ENCODE measurements at regions not wholly inside any gene's neighbourhood (a gene's known extent, or its start where the extent isn't known, plus 50 kb on each side); places are given as distances from the start of the nearest gene placed in this dataset.

DNA sequence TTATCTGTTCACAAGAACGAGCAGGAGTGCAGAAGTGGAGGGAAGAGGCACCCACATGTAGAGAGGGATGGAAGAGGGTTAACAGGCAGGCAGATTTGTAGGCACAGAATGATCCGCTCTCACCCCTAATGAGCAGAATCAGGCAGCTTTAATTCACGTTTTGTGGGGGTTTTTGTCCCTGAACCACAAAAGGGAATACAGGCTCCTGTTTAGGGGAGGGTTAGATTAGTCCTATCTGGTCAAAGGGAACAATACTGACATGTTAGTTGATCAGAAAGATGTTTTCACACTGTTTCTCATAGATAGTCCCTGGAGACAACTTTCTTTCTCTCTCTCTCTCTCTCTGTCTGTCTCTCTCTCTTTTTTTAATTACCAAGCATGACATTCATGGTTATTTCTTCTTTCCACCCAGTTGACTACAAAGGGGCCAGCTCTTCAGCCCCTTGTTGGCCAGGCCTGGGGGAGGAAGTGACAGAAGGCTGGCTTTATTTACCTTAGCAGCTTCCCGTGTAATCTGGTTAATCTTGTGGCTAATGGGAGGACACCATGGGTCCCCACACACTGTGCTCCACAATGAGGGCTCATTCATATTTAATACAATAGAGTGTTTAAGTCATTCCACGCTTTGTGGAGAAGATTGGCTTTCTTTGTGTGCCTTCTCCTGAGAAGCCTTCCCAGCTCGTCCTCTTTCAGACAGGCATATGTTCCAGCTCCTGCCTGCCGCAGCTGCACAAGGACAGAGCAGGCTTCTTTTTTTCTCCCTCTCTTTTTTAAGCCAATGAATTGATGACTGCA lies 958.8 kb downstream of the TFAP2A start:
- WGBS (ENCODE audit: insufficient coverage), result 29% methylated on average over 7 of the region's 7 CpGs
- Mint-ChIP-seq H3K27me3 (ENCODE audit: low read depth in 2 of 2) (no peaks in the 10 kb centered on the region), H3K4me1 (no peaks in the 10 kb centered on the region), H3K4me3 (no peak overlapping the region), H3K9me3 (peaks cover 2 to 3% of the 10 kb centered on the region in 2 donors), H3K36me3 (no peaks in the 10 kb centered on the region), H3K27ac (no peak overlapping the region)
- peaks cover under 1% of the 10 kb centered on the region for H3K9me3 ChIP-seq (ENCODE audit: control insufficient read depth, insufficient read depth, low read length)
- DNase-seq, result no peak
- no peak for ATAC-seq
- TF ChIP-seq, protein P1, sequence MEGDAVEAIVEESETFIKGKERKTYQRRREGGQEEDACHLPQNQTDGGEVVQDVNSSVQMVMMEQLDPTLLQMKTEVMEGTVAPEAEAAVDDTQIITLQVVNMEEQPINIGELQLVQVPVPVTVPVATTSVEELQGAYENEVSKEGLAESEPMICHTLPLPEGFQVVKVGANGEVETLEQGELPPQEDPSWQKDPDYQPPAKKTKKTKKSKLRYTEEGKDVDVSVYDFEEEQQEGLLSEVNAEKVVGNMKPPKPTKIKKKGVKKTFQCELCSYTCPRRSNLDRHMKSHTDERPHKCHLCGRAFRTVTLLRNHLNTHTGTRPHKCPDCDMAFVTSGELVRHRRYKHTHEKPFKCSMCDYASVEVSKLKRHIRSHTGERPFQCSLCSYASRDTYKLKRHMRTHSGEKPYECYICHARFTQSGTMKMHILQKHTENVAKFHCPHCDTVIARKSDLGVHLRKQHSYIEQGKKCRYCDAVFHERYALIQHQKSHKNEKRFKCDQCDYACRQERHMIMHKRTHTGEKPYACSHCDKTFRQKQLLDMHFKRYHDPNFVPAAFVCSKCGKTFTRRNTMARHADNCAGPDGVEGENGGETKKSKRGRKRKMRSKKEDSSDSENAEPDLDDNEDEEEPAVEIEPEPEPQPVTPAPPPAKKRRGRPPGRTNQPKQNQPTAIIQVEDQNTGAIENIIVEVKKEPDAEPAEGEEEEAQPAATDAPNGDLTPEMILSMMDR (IDR thresholded peaks at IDR 0.05), result no peak
- no peak overlapping the region for H3K4me3 ChIP-seq (ENCODE audit: low read length)
- H3K36me3 ChIP-seq (ENCODE audit: control insufficient read depth, insufficient read depth, low read length), result no peaks in the 10 kb centered on the region
- no peaks in the 10 kb centered on the region for H3K4me1 ChIP-seq (ENCODE audit: control insufficient read depth, insufficient read depth, low read length)
- H3K27ac ChIP-seq (ENCODE audit: low read length), result no peak overlapping the region
- H3K27me3 ChIP-seq (ENCODE audit: control insufficient read depth, insufficient read depth, low read length), result no peaks in the 10 kb centered on the region
- intact Hi-C loops (cut with micrococcal nuclease), result no loop called here

DNA sequence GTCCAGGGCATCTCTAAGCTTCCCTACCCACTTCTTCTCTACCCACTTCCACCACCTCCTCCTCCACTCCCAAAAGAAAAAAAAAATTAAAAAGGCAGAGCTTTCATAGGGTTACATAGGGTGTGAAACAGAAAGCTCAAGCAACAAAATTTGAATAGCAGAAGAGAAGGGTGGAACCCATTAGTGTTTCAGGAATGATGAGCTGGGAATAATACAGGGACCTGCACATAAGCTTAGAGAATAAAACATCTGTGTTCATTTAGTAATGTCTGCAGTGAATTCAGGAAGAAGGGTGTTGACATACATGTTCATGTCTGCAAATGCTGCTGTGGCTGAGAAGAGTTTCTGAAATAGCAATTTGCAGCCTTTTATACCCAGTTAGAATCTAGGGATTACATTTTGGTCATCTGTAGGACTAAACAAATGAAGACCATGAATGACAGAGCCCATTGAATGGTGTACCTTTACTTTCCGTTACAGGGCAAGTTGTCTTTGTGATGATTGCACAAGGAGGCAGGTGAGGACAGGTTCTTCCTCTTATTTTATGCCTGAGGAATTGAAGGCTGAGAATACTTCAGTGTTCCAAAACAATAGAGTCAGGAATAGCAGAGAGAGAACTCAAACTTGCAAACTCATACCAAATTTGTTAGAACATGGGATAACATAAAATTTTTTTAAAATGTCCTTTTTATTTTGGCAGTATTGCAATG lies 975.1 kb downstream of the TFAP2A start:
- no peaks in the 10 kb centered on the region for H3K27me3 ChIP-seq (ENCODE audit: control insufficient read depth, insufficient read depth, low read length)
- H3K36me3 ChIP-seq (ENCODE audit: control insufficient read depth, insufficient read depth, low read length), result no peaks in the 10 kb centered on the region
- no peak for ATAC-seq
- H3K9me3 Mint-ChIP-seq, result peaks cover 8 to 9% of the 10 kb centered on the region in 2 donors
- H3K27ac ChIP-seq (ENCODE audit: low read length), result no peak overlapping the region
- no peak for DNase-seq
- TF ChIP-seq, protein P1 (IDR thresholded peaks at IDR 0.05), result no peak
- WGBS (ENCODE audit: insufficient coverage), result 91% methylated on average over 1 of the region's 1 CpG
- H3K9me3 ChIP-seq (ENCODE audit: control insufficient read depth, insufficient read depth, low read length), result no peaks in the 10 kb centered on the region
- intact Hi-C loops (cut with micrococcal nuclease), result no loop called here
- no peak overlapping the region for H3K4me3 ChIP-seq (ENCODE audit: low read length)
- no peaks in the 10 kb centered on the region for H3K27me3 Mint-ChIP-seq (ENCODE audit: low read depth in 2 of 2)
- no peak overlapping the region for H3K27ac Mint-ChIP-seq
- no peaks in the 10 kb centered on the region for H3K4me1 ChIP-seq (ENCODE audit: control insufficient read depth, insufficient read depth, low read length)
- no peak overlapping the region for H3K4me3 Mint-ChIP-seq
- no peaks in the 10 kb centered on the region for H3K4me1 Mint-ChIP-seq
- H3K36me3 Mint-ChIP-seq, result peaks cover 7% of the 10 kb centered on the region

DNA sequence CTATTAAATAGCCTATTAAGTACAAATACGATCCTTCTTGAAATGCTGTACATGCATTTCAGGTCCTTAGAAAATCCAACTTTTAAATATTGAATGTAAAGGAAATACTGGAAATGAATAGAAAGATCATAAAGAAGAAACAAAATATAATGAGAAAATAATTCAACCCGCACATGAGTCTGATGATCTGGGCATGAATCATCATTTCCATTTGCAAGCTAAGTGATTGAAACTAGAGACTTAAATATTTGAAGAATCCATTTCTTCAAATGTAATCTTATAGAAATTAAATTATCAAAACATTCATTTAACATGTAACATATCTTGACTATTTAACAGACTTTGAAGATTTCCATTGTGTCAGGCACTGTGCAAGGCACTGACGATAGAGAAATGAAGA lies 977.0 kb downstream of the TFAP2A start:
- no peak overlapping the region for H3K4me3 ChIP-seq (ENCODE audit: low read length)
- TF ChIP-seq, protein P1 (IDR thresholded peaks at IDR 0.05), result no peak
- intact Hi-C loops (cut with micrococcal nuclease), result no loop called here
- H3K9me3 ChIP-seq (ENCODE audit: control insufficient read depth, insufficient read depth, low read length), result no peaks in the 10 kb centered on the region
- H3K27ac Mint-ChIP-seq, result no peak overlapping the region
- ATAC-seq (no peak), DNase-seq (no peak)
- H3K4me1 Mint-ChIP-seq, result no peaks in the 10 kb centered on the region
- H3K27ac ChIP-seq (ENCODE audit: low read length), result no peak overlapping the region
- no peak overlapping the region for H3K4me3 Mint-ChIP-seq
- H3K36me3 ChIP-seq (ENCODE audit: control insufficient read depth, insufficient read depth, low read length), result no peaks in the 10 kb centered on the region
- 100% methylated on average over 2 of the region's 3 CpGs for WGBS (ENCODE audit: insufficient coverage)
- no peaks in the 10 kb centered on the region for H3K27me3 ChIP-seq (ENCODE audit: control insufficient read depth, insufficient read depth, low read length)
- H3K4me1 ChIP-seq (ENCODE audit: control insufficient read depth, insufficient read depth, low read length), result no peaks in the 10 kb centered on the region
- H3K9me3 Mint-ChIP-seq, result peaks cover 5 to 7% of the 10 kb centered on the region in 2 donors
- no peaks in the 10 kb centered on the region for H3K27me3 Mint-ChIP-seq (ENCODE audit: low read depth in 2 of 2)
- H3K36me3 Mint-ChIP-seq, result no peaks in the 10 kb centered on the region

Data from natural killer cell (primary cell).